ENCODE measurements at regions not wholly inside any gene's neighbourhood (a gene's known extent, or its start where the extent isn't known, plus 50 kb on each side); places are given as distances from the start of the nearest gene placed in this dataset.

GRCh38 chr1:73096841-73097240, 814.5 kb upstream of the NEGR1 start:
- TF ChIP-seq EZH2 (IDR thresholded peaks at IDR 0.05), result no peak
- TF ChIP-seq POLR2AphosphoS5 (IDR thresholded peaks at IDR 0.05; ENCODE audit: borderline replicate concordance, low read depth, low read length), result no peak
- TF ChIP-seq FOXP2 (optimal IDR thresholded peaks at IDR 0.05; ENCODE audit: control extremely low read depth, extremely low read length, insufficient read depth), result no peak
